Stimulated activated CD4-positive, alpha-beta T cell treated with anti-CD3 and anti-CD28 coated beads, TNF-alpha, amount 100 ng/mL, for 48 hours (primary cell): ENCODE measurements at regions not wholly inside any gene's neighbourhood (a gene's known extent, or its start where the extent isn't known, plus 50 kb on each side); places are given as distances from the start of the nearest gene placed in this dataset.

ENCODE experiments used
- DNase-seq, 3 donors: peaks; one replicate each; pipeline ENCODE4 v3.0.0-alpha.2; 2020; ENCODE audit warnings: low read depth in 3 of 3

- no peak for DNase-seq
These were observed 79.5 kb upstream of the DAB1 start for GRCh38 chr1:57503337-57503736.

- DNase-seq, result no peak
These were observed 76.4 kb upstream of the DAB1 start for GRCh38 chr1:57500136-57500830.

- no peak for DNase-seq
These were observed 70.7 kb upstream of the DAB1 start for GRCh38 chr1:57494530-57495079.

- DNase-seq, result no peak
These were observed 68.8 kb upstream of the DAB1 start for GRCh38 chr1:57492586-57493226.

GRCh38 chr1:57489358-57490036 is 65.6 kb upstream of the DAB1 start:
- DNase-seq, result no peak

- DNase-seq, result no peak
These were observed 61.8 kb upstream of the DAB1 start for GRCh38 chr1:57485643-57486042.

- no peak for DNase-seq
These were observed 60.1 kb upstream of the DAB1 start for GRCh38 chr1:57483954-57484353.

- no peak for DNase-seq
These were observed 55.6 kb upstream of the DAB1 start for GRCh38 chr1:57479471-57479870.

- no peak for DNase-seq
These were observed 51.5 kb upstream of the DAB1 start for GRCh38 chr1:57475366-57475765.

GRCh38 chr1:57474137-57474750 is 50.4 kb upstream of the DAB1 start:
- DNase-seq, result no peak
